ENCODE measurements at regions not wholly inside any gene's neighbourhood (a gene's known extent, or its start where the extent isn't known, plus 50 kb on each side); places are given as distances from the start of the nearest gene placed in this dataset.
A peak's percentile ranks its signal among the peaks of the same experiment; 100 is the strongest.

DNA sequence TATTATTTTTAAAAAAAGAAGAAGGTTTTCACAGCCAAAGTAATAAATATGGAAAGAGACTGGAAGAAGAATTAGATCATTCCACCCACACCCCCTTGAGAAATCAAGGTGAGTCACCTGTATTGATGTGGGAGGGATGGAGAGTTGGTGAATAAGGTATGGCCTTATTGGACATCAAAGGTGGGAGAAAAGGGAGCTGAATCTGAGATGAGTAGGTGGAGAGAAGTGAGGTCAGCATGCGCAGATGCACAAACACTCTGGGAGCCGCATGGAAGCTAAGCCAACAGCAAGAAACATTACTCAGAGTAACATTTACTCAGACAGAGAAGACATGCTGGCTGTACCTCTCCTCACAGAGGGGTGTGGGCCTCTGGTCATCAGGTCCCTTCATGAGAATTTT is 113.1 kb upstream of the FOXG1 start:
- no peak for DNase-seq

DNA sequence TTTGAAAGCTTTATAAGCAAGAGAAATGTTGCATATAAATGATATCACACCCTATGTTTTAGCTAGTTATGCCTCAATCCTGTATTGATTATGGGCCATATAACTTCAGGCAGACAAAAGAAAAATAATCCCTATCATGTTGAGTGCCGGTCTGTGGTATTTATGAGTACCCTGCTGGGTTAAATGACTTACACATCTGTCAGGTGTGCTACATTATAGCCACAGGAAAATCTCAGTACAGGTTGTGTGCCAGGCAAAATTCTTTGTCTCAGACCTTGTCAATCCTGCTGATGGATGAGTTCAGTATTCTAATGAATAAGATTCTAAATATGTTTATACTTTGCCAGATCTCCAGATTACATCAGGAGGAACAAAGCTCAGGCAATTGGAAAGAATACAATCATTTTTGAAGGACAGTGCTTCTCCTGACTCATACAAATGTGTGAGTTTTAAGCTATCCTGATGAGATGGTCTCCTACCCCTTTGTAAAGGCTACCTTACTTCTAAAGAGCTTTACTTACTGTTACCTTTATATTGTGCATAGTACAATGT is 109.8 kb upstream of the FOXG1 start:
- DNase-seq: no peak

- DNase-seq: no peak
These were observed 105.3 kb upstream of the FOXG1 start for GRCh38 chr14:28661171-28661772.

DNA sequence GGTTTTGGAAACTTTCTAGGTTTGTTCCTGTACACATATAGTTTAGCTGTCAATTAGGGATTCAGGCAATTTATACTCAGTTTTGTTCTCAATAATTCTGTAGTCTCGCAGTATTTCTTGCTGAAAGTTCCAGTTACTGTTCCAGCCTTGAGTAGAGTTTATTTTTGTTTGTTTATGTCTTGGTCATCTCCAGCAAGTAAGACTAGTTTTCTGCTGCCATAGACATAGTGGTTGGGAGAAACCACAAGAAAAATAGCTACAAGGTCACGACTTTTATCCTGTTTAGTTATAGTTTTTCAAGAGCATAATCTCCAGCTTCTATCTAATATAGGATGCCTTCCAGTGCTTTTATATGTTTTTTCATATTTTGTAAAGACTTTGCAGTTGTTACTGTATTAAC is 99.6 kb upstream of the FOXG1 start:
- no peak for DNase-seq

- DNase-seq: no peak
These were observed 95.2 kb upstream of the FOXG1 start for GRCh38 chr14:28671425-28671824.

DNA sequence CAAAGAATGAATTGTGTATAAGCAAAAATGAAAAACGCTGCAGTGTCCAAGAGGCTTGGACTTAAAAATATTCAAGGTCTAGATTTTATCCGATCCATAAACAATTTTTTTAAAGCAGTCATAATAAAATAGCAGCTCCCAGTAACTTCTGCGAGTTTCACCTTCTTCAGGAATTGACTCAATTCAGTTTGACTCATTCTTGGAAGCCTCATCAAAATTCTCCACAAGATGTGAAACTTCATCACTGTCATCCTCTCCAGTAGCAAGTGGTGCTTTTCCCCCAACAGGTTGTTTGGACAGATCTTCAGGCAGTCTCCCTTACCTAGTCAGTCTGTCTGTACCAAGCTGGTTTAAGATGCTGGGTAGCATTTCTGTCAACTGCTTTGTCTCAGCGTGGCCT is 93.5 kb upstream of the FOXG1 start:
- no peak for DNase-seq

DNA sequence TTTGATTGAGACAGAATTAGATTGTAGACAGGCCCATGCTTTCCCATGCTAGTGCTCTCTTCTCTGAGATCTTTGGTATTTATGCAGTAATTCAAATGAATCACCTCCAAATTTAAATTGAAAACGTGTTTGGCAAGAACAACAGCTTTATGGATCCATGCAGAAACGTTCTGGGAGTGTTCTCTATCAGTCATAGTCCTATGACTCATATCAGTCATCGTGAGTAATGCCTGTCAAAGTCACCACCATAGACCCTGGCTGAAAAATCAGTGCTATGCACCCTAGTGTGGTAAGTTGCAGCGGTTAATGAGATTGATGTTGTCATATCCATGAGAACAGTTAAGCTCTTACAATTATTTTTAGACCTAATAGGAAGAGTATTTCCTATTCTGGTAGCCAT is 90.1 kb upstream of the FOXG1 start:
- DNase-seq: no peak

- no peak for DNase-seq
These were observed 89.2 kb upstream of the FOXG1 start for GRCh38 chr14:28677381-28677780.

DNA sequence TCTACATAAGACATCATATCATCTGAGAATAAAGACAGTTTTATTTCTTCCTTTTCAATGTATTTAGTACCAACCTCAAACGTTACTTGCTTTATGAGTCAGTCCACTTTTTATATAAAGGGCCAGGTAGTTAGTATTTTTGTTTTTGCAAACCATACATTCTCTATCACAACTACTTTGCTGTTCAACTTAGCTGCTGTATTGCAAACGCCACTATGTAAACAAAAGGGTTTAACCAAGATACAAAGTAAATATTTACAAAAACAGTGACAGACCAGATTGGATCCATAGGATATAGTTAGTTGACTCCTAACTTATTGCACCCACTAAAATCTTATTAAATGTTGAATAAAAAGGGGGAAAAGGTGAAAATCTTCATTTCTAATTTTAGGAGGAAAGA is 87.7 kb upstream of the FOXG1 start:
- no peak for DNase-seq

DNA sequence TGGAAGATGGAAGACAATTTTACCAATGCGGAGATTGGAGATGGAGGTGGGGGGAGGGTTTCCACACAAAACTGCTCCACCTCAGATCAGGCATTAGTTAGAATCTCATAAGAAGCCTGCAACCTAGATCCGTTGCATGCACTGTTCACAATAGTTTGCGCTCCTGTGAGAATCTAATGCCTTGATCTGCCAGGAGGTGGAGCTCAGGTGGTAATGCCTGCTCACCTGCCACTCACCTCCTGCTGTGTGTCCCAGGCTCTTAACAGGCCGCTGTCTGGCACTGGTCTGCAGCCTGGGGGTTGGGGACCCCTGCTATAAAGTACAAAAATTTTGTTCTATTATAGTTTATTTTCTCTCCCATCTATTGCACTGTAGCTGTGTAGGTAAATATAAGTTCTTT is 84.9 kb upstream of the FOXG1 start:
- no peak for DNase-seq

GRCh38 chr14:28690029-28690692 is 76.4 kb upstream of the FOXG1 start:
- DNase-seq: peak; percentile 47

DNA sequence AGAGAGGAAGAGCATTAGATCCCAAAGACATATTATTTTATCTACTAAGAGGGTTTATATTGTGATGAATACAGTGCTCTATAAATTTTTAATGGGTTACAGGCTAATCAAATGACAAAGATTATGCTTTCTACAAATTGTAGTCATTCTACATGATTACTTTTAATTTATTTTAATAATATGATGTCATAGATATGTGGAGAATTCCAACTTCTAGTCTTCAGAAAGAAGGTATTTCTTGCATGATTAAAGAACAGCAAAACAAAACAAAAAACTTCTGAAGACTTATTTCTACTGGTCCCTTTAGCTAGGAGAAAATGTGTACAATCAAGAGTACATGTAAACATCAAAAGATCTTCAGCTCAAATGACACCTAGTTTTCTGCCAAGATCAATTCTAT is 71.5 kb upstream of the FOXG1 start:
- DNase-seq: no peak

- DNase-seq: no peak
These were observed 64.9 kb upstream of the FOXG1 start for GRCh38 chr14:28701733-28702132.

DNA sequence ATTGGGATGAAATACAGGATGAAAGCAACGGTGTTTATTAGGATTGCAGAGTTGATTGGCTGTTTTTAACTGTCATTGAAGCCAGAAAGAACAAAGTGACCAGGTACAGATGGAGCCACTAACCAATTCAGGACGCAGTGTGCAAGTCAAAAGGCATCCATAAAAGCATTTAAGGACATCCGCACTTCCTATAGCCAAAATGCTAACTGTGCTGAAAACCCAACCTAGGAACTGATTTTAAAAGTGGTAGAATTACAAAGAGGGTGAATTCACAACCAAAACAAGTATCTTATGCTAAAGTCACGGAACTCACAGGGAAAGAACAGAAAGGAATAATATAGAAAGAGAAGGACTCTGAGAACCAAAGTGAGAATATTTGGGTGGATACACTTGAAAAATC is 63.1 kb upstream of the FOXG1 start:
- DNase-seq: no peak

DNA sequence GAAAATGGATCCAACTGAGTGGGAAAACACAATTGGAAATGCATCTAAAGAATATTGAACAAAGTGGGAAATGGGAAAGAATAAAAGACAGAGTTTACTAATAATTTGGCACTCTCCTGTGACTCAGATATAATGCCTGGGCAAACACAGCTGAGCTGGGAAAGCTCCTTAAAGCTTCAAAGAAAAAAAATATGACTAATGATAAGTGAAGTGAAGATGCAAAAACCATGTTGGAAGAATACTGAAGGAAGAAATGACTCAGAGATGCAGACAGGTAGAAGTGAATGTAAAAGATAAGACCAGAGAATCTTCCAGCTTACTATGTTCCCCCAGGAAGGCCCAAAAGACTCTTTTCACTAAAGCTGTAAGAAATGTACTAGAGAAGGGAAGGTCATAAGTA is 62.4 kb upstream of the FOXG1 start:
- no peak for DNase-seq

DNA sequence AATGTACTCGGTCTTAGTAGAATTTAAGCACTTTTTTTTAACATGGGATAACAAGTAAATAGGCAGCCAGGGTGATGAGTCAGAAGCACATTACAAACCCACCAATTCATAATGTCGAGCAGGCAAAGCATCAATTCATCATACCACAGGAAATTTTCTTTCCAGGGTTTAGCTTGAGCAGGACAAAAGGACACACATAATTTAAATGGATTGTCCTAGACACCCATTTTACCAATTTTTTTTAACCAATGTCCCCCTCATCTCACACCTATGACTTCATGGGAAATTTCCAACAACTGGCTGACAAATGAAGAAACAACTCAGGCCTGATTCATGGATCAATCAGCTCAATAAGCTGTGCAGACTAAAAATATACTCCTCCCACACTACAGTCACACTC is 58.8 kb upstream of the FOXG1 start:
- no peak for DNase-seq

DNA sequence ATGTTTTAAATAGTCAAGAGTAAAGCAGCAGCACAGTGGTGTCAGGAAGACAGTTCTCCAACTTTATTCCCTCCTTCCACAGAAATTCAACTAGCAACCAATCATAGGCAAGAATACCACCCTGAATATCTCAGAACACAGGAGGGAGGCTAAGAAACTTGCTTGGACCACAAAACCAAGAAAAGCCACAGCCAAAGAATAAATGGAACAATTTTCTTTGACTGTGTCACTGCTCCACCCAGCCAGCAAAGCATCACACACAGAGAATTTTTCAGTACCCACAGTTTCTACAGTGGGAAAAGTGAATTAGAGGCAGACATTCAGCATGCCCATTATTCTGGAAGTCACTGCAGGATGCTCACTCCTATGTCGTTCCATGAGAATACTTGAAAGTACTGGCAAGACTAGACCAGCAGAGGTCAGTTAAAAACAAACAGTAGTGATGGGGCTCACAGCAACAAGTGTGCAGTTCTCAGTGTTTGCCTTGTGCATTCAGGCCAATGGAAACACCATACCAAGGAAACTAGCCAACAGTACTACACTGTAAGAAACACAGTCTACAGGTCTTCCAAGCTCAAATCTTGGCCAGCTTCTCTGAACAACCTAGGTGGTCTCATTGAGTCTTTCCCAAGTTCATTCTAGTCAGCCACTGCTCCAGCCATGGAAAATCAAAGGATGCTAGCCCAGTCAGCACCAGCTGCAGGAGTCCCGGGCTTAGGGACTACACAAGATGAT is 56.8 kb upstream of the FOXG1 start:
- no peak for DNase-seq

Measured in DMS79 treated with DMSO at 0.1 percent for 48 hours (cell line).